H1 (cell line): ENCODE measurements at regions not wholly inside any gene's neighbourhood (a gene's known extent, or its start where the extent isn't known, plus 50 kb on each side); places are given as distances from the start of the nearest gene placed in this dataset.

Experiments used
- CTCF ChIA-PET: fragments of 300-600 bp; sonication (Branson Sonifier 250); formaldehyde crosslinking; loops from one replicate; lab custom pipeline; 2021; ENCODE audit not compliant: partially characterized antibody; lab: Charles Lee
- POLR2A ChIA-PET: fragments of 300-600 bp; sonication (Branson Sonifier 250); formaldehyde crosslinking; loops from one replicate; lab custom pipeline; 2021; ENCODE audit warnings: inconsistent platforms; ENCODE audit not compliant: partially characterized antibody; lab: Charles Lee
- DNase-seq, 2 experiments: peaks; one replicate each; pipeline versions ENCODE4 v3.0.0 to v3.0.0-alpha.2; 2010 to 2022; ENCODE audit warnings: low spot score in 2 of 2, low read depth in 1 of 2, mixed read lengths in 1 of 2
- FAIRE-seq: peaks from 2 replicates; lab custom pipeline; 2011; peaks lifted over from hg19 to GRCh38; lab: Jason Lieb, UNC
- H2AFZ ChIP-seq: 2 replicates; pipeline ENCODE4 v1.8.1; 2012; ENCODE audit warnings: low read length, inconsistent platforms
- H2AK5ac ChIP-seq: 2 replicates; pipeline ENCODE4 v1.6.1; 2013; ENCODE audit warnings: low read depth, low read length
- H2BK120ac ChIP-seq: replicated peaks from 2 replicates; pipeline ENCODE3; 2013; ENCODE audit warnings: low read depth, low read length, inconsistent platforms
- H2BK12ac ChIP-seq: 2 replicates; pipeline ENCODE4 v1.6.1; 2013; ENCODE audit warnings: low read depth, low read length
- H2BK15ac ChIP-seq: 2 replicates; pipeline ENCODE4 v1.6.1; 2013; ENCODE audit warnings: low read length
- H2BK20ac ChIP-seq: 2 replicates; pipeline ENCODE4 v1.6.1; 2013; ENCODE audit warnings: low read length
- H2BK5ac ChIP-seq: 2 replicates; pipeline ENCODE4 v1.6.1; 2013; ENCODE audit warnings: low read depth, low read length
- H3K14ac ChIP-seq: 2 replicates; pipeline ENCODE4 v1.6.1; 2013; ENCODE audit warnings: inconsistent platforms; ENCODE audit not compliant: insufficient read length
- H3K18ac ChIP-seq: 2 replicates; pipeline ENCODE4 v1.6.1; 2013; ENCODE audit warnings: low read length; ENCODE audit errors: extremely low read depth
- H3K23ac ChIP-seq: 2 replicates; pipeline ENCODE4 v1.6.1; 2013; ENCODE audit warnings: inconsistent platforms; ENCODE audit not compliant: insufficient read length
- H3K23me2 ChIP-seq: 2 replicates; pipeline ENCODE4 v1.6.1; 2013; ENCODE audit warnings: low read depth, low read length
- H3K27ac ChIP-seq: 2 replicates; pipeline ENCODE4 v1.6.1; 2011; ENCODE audit warnings: low read depth, low read length, inconsistent platforms
- H3K27me3 ChIP-seq, 4 experiments: replicated peaks in 1 of 4; 1 replicate in 1 of 4; 2 replicates in 3 of 4; pipeline versions ENCODE4 v1.6.1 to v1.8.1; 2011 to 2013; ENCODE audit warnings: low read length in 3 of 4, mild to moderate bottlenecking in 3 of 4, inconsistent platforms in 2 of 4, mixed read lengths in 2 of 4, moderate library complexity in 1 of 4; ENCODE audit not compliant: control insufficient read depth in 3 of 4, insufficient read depth in 3 of 4; ENCODE audit errors: extremely low read depth in 1 of 4
- H3K36me3 ChIP-seq, 4 experiments: 2 replicates each; pipeline versions ENCODE4 v1.6.1 to v1.8.1; 2011 to 2013; ENCODE audit warnings: mild to moderate bottlenecking in 4 of 4, low read length in 3 of 4, moderate library complexity in 2 of 4, control low read depth in 1 of 4, inconsistent platforms in 1 of 4; ENCODE audit not compliant: insufficient read depth in 4 of 4, control insufficient read depth in 2 of 4
- H3K4ac ChIP-seq: replicated peaks from 2 replicates; pipeline ENCODE3; 2013; ENCODE audit warnings: low read length, low read depth, mixed read lengths, inconsistent platforms; ENCODE audit not compliant: insufficient read length
- H3K4me1 ChIP-seq, 4 experiments: replicated peaks in 1 of 4; 1 replicate in 1 of 4; 2 replicates in 3 of 4; pipeline versions ENCODE4 v1.6.1 to v1.8.1; 2011 to 2013; ENCODE audit warnings: low read length in 3 of 4, inconsistent platforms in 2 of 4, mixed read lengths in 1 of 4; ENCODE audit not compliant: insufficient read depth in 4 of 4, control insufficient read depth in 3 of 4
- H3K4me2 ChIP-seq, 2 experiments: 2 replicates each; pipeline versions ENCODE4 v1.6.1 to v1.8.1; 2011 to 2013; ENCODE audit warnings: low read depth in 2 of 2, low read length in 2 of 2, control low read depth in 1 of 2, inconsistent platforms in 1 of 2, mild to moderate bottlenecking in 1 of 2; ENCODE audit not compliant: insufficient read depth in 1 of 2
- H3K4me3 ChIP-seq, 4 experiments: fragments of 200-600, 300-600 bp in 1 of 4; sonication (generic), shearing (Covaris generic), sonication (Bioruptor Twin) in 1 of 4; 2 replicates each; pipeline versions ENCODE4 v1.5.1 to v1.8.1; 2011 to 2016; ENCODE audit warnings: low read length in 4 of 4, low read depth in 3 of 4, control low read depth in 2 of 4, inconsistent platforms in 2 of 4, mild to moderate bottlenecking in 2 of 4, mixed read lengths in 1 of 4, moderate library complexity in 1 of 4; ENCODE audit not compliant: insufficient read depth in 2 of 4; ENCODE audit errors: extremely low read depth in 1 of 4
- H3K56ac ChIP-seq: replicated peaks from 2 replicates; pipeline ENCODE3; 2013; ENCODE audit warnings: low read depth, mild to moderate bottlenecking, mixed read lengths, low read length, inconsistent platforms; ENCODE audit not compliant: insufficient read length
- H3K79me1 ChIP-seq: 2 replicates; pipeline ENCODE4 v1.6.1; 2013; ENCODE audit warnings: low read depth, low read length, control low read depth
- H3K79me2 ChIP-seq, 2 experiments: 2 replicates each; pipeline versions ENCODE4 v1.6.1 to v1.8.1; 2012 to 2013; ENCODE audit warnings: low read length in 2 of 2, mild to moderate bottlenecking in 2 of 2, inconsistent platforms in 1 of 2; ENCODE audit not compliant: insufficient read depth in 2 of 2, control insufficient read depth in 1 of 2
- H3K9ac ChIP-seq, 4 experiments: replicated peaks in 1 of 4; 1 replicate in 1 of 4; 2 replicates in 3 of 4; pipeline versions ENCODE4 v1.6.1 to v1.8.1; 2011 to 2013; ENCODE audit warnings: low read depth in 3 of 4, low read length in 3 of 4, control low read depth in 2 of 4, mild to moderate bottlenecking in 2 of 4, moderate library complexity in 2 of 4, inconsistent platforms in 1 of 4; ENCODE audit errors: extremely low read depth in 1 of 4
- H3K9me3 ChIP-seq, 2 experiments: 2 replicates each; pipeline versions ENCODE4 v1.6.1 to v1.8.1; 2012 to 2013; ENCODE audit warnings: mild to moderate bottlenecking in 2 of 2, moderate library complexity in 2 of 2, control low read depth in 1 of 2, inconsistent platforms in 1 of 2, low read depth in 1 of 2, low read length in 1 of 2, mixed read lengths in 1 of 2; ENCODE audit not compliant: insufficient read depth in 2 of 2
- H4K20me1 ChIP-seq, 2 experiments: replicated peaks in 1 of 2; 2 replicates each; pipeline versions ENCODE3 to v1.8.1; 2011 to 2013; ENCODE audit warnings: inconsistent platforms in 2 of 2, low read length in 2 of 2, mild to moderate bottlenecking in 1 of 2; ENCODE audit not compliant: insufficient read depth in 2 of 2, control insufficient read depth in 1 of 2
- H4K5ac ChIP-seq: 2 replicates; pipeline ENCODE4 v1.6.1; 2013; ENCODE audit warnings: low read length, low read depth, mixed read lengths, inconsistent platforms; ENCODE audit not compliant: insufficient read length
- H4K8ac ChIP-seq: 2 replicates; pipeline ENCODE4 v1.8.0; 2013; ENCODE audit warnings: mild to moderate bottlenecking, moderate library complexity, low read length, inconsistent platforms; ENCODE audit not compliant: insufficient read depth; ENCODE audit errors: extremely low read depth
- H4K91ac ChIP-seq: replicated peaks from 2 replicates; pipeline ENCODE3; 2013; ENCODE audit warnings: low read length, mixed read lengths, inconsistent platforms; ENCODE audit not compliant: insufficient read length
- CBX8 ChIP-seq: fragments of 300-800, 300-1000 bp; sonication (generic); IDR thresholded peaks from 2 replicates; pipeline ENCODE4 v1.7.1; 2016; ENCODE audit warnings: low read depth, low read length, borderline replicate concordance
- CHD1 ChIP-seq: IDR thresholded peaks from 2 replicates; pipeline ENCODE4 v1.6.1; 2012; ENCODE audit warnings: low read depth, low read length, improper control_type of control experiment
- RFX5 ChIP-seq: IDR thresholded peaks from 2 replicates; pipeline ENCODE4 v1.6.1; 2011; ENCODE audit warnings: low read depth, low read length, improper control_type of control experiment, borderline replicate concordance
- SIN3A ChIP-seq, 2 experiments: IDR thresholded peaks in 1 of 2; conservative IDR thresholded peaks in 1 of 2; 2 replicates each; pipeline ENCODE4 v1.6.1; 2011 to 2012; ENCODE audit warnings: low read length in 2 of 2, improper control_type of control experiment in 1 of 2, low read depth in 1 of 2, mild to moderate bottlenecking in 1 of 2
- SIX5 ChIP-seq: IDR thresholded peaks from 2 replicates; pipeline ENCODE4 v1.6.1; 2011; ENCODE audit warnings: mild to moderate bottlenecking, low read depth, low read length
- SRF ChIP-seq: IDR thresholded peaks from 2 replicates; pipeline ENCODE4 v1.6.1; 2011; ENCODE audit warnings: mild to moderate bottlenecking, low read depth, low read length, moderate library complexity
- TAF7 ChIP-seq: optimal IDR thresholded peaks from 2 replicates; pipeline ENCODE3; 2011; ENCODE audit warnings: low read depth, mild to moderate bottlenecking, inconsistent platforms, low read length, moderate library complexity, borderline replicate concordance
- TCF12 ChIP-seq: IDR thresholded peaks from 2 replicates; pipeline ENCODE4 v1.6.1; 2011; ENCODE audit warnings: low read depth, mild to moderate bottlenecking, low read length
- WGBS, 2 experiments: shearing (Covaris generic) in 1 of 2; methylation state at CpG; one replicate each; pipeline versions ENCODE4 v1.1.6 to v1.1.7; 2013 to 2015; ENCODE audit warnings: low lambda C conversion rate in 2 of 2, mixed read lengths in 2 of 2, inconsistent platforms in 1 of 2, low coverage in 1 of 2, missing lambda C conversion rate in 1 of 2; ENCODE audit not compliant: insufficient replicate concordance in 2 of 2, insufficient coverage in 1 of 2, insufficient read length in 1 of 2; ENCODE audit errors: extremely low coverage in 1 of 2, missing lambda C conversion rate in 1 of 2; 5-methylcytosine and 5-hydroxymethylcytosine counted together

DNA sequence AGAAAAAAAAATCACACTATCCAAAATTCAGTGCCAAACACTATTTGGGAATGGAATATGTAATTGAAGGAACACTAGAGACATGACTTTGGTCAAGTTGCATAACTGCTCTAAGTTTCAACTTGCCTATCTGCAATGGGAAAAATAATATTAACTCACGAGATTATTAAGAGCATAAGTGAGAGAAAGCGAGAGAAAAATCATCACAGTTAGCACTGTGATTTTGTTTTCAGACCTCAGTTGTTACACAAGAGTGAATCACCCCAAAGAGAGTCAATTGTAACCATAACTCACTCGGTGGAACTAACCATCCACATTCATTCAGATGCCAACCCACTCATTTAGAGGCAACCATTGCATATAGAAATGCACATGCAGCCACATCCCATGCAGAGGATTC, 147.1 kb downstream of the NHLRC3 start:
- no peak overlapping the region for H2BK120ac ChIP-seq
- H4K8ac ChIP-seq: no peak overlapping the region
- no peak overlapping the region for H3K18ac ChIP-seq
- H3K23me2 ChIP-seq: no peaks in the 10 kb centered on the region; the same call in 1 of the 2 replicates
- H3K9ac ChIP-seq: no peak overlapping the region
- no peak overlapping the region for H3K23ac ChIP-seq
- H4K91ac ChIP-seq: no peak overlapping the region
- H3K14ac ChIP-seq: no peak overlapping the region
- no peaks in the 10 kb centered on the region for H3K36me3 ChIP-seq
- no peak overlapping the region for H3K56ac ChIP-seq
- H2BK20ac ChIP-seq: no peak overlapping the region
- H2BK5ac ChIP-seq: no peak overlapping the region
- H3K4ac ChIP-seq: no peak overlapping the region
- H2AK5ac ChIP-seq: no peak overlapping the region
- CTCF ChIA-PET: no interaction called here
- H2BK15ac ChIP-seq: no peak overlapping the region
- H3K79me2 ChIP-seq: no peaks in the 10 kb centered on the region
- 93% methylated on average over 3 of the region's 3 CpGs; no CpG with 5 or more reads in 1 of the 2 experiments for WGBS, 2 experiments
- POLR2A ChIA-PET: no interaction called here
- H2BK12ac ChIP-seq: no peak overlapping the region
- no peak overlapping the region for H3K4me2 ChIP-seq
- no peaks in the 10 kb centered on the region for H3K9me3 ChIP-seq
- DNase-seq: no peak
- H3K27me3 ChIP-seq: no peaks in the 10 kb centered on the region; a peak in 2 of 7 replicates
- H3K27ac ChIP-seq: no peak overlapping the region
- 0 out of 2 replicates have a peak overlapping the region, but pooled peaks have one; percentile 5 for H2AFZ ChIP-seq
- no peak for FAIRE-seq
- no peaks in the 10 kb centered on the region for H3K79me1 ChIP-seq
- TF ChIP-seq SIN3A (conservative IDR thresholded peaks at IDR 0.05 in 1 of 2, IDR thresholded peaks at IDR 0.05 in 1 of 2; ENCODE audit: low read depth in 1 of 2, low read length in 2 of 2) (no peak), CBX8 (no peak), RFX5 (no peak), TAF7 (no peak), SIX5 (no peak), TCF12 (no peak), CHD1 (no peak), SRF (no peak)
- H4K20me1 ChIP-seq: no peaks in the 10 kb centered on the region
- no peak overlapping the region for H4K5ac ChIP-seq
- peaks cover 0 to 6% (median 2%) of the 10 kb centered on the region in 4 experiments; a peak in 2 of 7 replicates for H3K4me1 ChIP-seq
- H3K4me3 ChIP-seq: no peak overlapping the region
